ENCODE measurements at regions not wholly inside any gene's neighbourhood (a gene's known extent, or its start where the extent isn't known, plus 50 kb on each side); places are given as distances from the start of the nearest gene placed in this dataset.
"Not testable (repeated sequence)": the region's sequence is repeated elsewhere in the genome, so short reads cannot be mapped to it uniquely, and the experiment has no call there.

DNA sequence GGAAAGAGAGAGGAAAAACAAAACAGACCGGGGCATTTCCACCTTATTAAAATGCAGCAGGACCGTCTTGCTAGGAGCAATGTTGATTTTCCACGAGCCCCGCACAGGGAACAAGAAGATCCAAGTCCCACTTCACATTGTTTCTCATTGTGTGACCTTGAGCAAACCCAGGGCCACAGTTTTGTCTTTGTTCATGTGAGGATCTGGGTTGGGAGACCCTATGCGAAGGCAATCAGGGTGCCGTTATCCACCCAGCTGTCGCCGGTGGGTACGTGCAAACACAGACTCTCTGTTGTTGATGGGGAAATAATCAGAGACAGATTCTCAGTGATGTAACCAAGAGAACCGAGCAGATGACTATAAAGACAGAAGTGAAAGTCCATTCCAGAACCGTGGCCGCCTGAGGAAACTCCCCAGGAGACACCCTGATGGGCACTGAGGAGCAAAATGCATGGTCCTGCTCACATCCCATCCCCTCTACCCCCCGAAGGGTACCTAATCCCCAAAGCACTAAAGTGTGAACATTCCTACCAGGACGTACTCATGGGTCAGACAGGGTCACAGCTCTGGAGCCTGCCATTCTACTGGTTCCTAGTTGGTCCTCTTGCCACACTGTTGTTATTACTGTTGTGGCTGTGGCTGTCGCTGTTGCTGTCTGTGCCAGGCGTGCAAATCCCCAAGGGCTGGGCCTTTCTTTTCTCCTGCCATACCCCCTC is 102.7 kb upstream of the RBPJ start:
- DNase-seq = no peak

DNA sequence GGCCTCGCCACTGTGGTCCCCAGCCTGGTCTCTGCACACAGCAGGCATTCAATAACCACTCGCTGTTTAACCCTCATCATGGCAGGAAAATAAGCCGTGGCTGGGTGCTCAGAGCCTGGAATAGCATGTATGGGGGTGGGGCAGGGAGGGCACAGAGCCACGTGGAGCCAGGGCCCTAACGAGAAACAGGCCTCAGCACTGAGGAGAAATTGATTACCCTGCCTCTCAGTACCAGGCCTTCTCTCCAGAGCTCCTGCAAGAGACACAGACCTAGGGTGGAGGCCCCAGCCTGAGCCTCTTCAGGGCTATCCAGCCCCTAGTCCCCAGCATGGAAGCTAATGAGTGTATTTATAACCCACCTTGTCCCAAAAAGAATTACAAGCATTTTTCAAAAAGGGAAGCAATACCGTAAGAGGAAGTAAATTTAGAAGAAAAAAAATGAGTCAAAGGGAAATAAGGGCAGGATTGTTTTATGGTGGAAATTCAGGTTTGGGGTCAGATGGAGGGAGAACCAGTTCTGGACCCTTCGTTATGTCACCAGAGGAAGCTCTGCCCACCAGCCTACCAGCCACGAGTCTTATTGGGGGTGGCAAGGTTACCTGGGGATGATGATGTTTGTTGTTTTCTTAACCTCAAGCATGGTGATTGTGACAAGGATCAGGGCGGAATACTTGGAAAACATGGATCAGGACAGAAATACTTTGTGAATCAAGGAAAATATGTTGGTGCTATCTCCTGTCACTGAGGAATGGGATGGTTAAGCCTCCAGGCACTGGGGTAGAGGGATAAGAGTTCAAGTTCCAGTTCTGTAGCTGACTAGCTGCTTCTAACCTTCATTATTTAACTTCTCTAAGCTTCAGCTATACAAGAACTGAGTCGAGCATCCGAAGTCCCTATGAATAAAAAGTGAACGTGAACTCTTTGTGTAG is 101.9 kb upstream of the RBPJ start:
- DNase-seq = no peak

DNA sequence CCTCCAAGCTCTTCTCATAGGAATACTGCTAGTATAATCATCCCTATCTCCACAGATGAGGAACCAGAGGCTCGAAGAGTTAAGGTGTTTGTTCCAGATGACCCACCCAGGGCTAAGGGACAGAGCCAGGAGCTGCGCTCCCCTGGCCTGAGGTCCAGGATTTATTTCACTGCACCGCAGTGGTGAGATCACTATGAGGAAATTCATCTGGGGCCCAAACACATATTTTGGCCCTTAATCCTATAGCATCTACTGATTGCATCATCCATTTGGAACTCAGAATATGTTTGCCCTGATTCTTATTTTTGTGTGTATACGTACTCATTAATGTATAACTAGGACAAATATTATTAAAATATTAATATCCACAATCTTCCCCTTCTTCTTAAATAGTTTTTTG is 100.1 kb upstream of the RBPJ start:
- DNase-seq = no peak

GRCh38 chr4:26223155-26223554 is 97.7 kb upstream of the RBPJ start:
- no peak for DNase-seq

- DNase-seq = no peak
Measured at GRCh38 chr4:26226629-26227376, 94.0 kb upstream of the RBPJ start.

DNA sequence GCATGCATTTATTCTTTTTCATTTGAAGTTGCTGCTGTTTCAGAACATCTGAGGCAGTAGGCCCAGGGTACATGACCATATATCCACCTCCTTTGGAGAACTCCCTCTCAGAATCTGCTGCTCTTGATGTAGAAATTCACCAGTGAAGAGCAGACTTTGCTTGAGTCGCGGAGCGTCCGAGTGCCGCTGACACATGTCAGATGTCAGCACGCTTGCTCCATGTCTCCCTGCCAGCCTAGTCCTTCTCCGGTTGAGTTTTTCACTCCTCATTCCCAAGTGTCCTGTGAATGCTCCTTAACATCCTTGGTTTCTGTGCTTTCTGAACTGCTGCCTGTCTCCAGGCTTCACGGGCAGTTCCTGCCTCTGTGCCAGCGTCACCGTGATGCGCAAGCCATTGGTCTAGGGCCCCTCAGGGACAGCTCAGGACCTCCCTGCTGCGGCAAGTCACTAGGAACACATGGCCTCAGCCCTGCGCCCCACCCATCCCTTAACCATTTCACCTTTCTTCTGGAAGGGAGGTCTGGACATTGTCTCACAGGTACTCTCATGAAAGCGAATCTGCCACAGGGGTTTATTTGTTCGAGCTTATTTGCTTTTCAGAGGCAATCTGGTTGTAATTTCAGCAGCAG is 93.1 kb upstream of the RBPJ start:
- no peak for DNase-seq

GRCh38 chr4:26228883-26229282 is 91.9 kb upstream of the RBPJ start:
- no peak for DNase-seq

GRCh38 chr4:26229974-26230373 is 90.8 kb upstream of the RBPJ start:
- no peak for DNase-seq

GRCh38 chr4:26233350-26233749 is 87.5 kb upstream of the RBPJ start:
- no peak for DNase-seq

DNA sequence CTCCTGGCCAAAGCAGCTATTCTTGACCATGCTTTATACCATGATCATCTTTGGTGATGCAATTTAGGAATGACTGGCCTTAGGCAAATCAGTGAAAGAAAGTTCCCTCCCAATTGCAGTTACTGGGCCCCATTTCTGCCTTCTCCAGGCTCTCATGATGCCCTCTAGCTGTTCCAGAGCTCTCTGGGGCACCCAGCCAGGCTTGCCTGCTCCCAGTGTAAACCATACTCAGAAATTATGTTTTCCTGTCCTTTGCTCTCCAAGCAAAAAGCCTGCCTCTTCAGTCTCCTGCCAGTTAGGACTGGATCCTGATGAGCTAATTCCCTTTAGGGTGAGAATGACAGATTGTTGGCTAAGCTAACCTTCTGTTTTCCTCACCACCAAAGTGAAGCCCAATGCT is 85.3 kb upstream of the RBPJ start:
- no peak for DNase-seq

DNA sequence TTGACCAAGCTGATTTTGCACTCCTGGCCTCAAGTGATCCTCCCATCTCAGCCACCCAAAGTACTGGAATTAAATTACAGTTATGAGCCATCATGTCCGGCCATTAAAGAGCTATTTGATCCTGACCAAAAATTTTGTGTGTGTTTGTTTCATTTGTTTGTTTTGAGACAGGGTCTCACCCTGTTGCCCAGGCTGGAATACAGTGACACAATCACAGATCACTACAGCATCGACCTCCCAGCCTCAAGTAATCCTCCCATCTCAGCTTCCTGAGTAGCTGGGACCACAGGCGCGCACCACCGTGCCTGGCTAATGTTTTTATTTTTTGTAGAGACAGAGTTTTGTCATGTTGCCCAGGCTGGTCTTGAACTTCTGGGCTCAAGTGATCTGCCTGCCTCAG is 82.9 kb upstream of the RBPJ start:
- DNase-seq = no peak

GRCh38 chr4:26238426-26238777 is 82.4 kb upstream of the RBPJ start:
- DNase-seq = no peak

DNA sequence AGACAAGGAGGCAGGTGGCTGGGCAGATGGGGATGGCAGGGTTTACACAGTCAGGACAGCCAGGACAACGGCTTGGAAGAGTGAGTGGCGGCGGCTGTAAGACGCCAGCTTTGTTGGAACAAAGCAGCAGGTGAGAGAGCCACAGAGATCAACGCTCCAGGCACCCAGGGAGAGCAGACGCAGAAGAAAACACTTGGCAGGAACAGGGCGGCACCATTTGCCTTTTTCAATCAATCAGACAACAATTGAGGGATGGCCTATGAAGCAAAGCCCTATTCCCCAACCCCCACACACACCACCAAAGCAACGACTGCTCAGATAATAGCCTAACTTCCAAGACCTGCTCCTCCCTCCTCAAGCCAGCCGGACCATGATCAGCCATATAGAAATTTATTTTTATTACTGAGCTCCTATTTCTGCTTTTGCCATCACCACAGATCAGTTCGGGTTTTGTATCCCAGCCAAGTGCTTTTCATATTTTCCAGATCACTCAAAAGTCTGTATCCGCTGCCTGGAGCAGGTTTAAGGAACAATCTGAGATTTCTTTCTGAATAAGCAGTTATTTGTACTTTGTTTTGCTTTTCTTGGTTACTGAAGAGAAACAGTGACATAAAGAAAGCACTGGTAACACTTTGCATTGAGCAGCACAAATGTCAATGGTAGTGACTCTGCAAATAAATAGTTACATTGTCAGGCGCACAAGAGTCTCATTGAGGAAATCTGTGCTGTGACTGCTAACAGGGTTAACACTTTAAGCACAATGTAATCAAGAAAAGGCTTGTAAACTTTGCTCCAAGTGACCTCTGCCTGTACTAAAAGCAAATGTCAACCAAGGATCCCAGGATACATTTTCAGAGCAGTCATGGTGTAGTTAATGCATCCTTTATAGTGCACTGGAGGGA is 81.8 kb upstream of the RBPJ start:
- no peak for DNase-seq

DNA sequence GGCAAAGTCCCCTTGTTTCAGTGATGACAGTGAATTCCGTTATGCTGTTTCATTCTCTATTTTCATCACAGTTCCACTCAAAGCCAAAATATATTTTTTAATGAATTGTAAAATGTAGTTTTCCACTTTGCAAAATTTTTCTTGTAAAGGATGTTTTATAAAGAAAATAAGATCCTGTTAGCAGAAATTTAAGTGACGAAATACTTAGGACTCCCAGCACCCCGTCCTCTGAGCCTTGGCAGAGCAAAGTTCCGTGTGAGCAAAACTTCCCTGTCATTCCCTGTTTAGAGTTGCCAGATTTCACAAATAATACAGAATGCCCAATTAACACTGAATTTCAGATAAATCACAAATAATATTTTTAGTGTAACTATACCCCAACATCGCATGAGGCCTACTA is 81.0 kb upstream of the RBPJ start:
- DNase-seq = no peak

DNA sequence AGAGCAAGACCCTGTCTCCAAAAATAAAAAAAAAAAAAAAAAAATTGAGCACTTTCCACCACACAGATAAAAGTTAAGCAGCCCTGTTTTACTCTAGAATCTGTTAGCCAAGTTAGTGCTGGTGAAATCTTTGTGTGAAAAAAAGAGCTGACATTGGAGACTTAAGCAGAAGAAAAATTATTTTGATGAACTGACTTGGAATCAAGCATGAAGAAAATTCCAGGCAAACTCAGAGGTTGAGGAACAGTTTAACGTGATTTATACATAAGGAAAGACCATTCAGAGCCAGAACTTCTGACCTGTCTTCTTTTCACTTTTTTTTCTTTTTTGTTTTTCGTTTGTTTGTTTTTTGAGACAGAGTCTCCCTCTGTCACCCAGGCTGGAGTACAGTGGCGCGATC is 79.6 kb upstream of the RBPJ start:
- no peak for DNase-seq

DNA sequence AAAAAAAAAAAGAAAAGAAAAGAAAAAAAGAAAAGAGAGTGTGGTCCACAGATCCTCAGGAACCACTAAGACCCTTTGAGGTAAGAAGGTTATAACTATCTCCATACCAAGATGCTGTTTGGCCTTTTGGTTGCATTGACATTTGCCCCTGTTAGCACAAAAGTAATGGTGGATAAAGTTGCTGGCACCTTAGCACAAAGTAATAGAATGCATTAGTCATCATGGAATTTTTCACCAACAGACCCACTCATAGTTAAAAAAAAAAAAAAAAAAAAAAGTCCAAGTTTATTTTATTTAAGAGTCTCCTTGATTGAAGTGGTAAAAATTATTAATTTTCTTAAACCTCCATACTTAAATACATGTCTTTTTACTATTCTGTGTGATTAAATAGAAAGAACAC is 78.4 kb upstream of the RBPJ start:
- no peak for DNase-seq

GRCh38 chr4:26244138-26244537 is 76.7 kb upstream of the RBPJ start:
- not testable (repeated sequence) for DNase-seq

DNA sequence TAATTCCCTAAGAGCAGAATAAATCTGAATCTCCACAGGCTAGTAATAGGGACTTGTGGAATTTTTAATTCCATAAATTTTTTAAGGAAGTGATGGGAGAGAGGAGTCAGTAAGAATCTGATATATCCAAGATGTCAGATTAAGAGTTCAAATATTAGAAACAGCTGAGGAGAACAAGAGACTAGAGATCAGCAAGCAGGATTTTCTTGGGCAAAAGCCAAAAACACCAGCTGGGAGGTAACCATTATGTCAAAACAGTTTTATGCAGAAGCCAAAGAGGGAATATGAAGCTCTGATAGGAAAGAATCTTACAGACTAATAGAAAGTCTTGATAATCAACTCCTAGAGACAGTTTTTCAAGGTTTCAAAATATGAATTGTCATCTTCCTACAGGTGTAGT is 72.2 kb upstream of the RBPJ start:
- DNase-seq = no peak

- DNase-seq = no peak
Measured at GRCh38 chr4:26252349-26253025, 68.3 kb upstream of the RBPJ start.

DNA sequence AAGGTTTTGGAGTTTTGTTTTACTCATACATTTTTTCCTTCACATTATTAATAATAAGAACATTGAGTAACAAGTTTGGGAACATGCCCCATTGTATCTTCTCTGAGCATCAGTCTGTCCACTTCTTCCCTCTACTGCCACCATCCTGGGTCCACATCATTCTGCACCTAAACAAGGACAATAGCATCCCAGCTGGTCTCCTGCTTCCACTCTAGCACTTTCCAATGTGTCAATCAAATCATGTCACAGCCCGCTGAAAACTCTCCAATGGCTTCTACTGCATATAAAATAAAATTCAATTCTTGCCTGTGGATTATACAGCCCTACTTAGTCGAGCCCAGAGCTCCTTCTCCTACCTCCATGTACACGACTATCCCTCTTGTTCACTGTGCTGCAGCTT is 66.8 kb upstream of the RBPJ start:
- DNase-seq = no peak

GRCh38 chr4:26255989-26256388 is 64.8 kb upstream of the RBPJ start:
- no peak for DNase-seq

DNA sequence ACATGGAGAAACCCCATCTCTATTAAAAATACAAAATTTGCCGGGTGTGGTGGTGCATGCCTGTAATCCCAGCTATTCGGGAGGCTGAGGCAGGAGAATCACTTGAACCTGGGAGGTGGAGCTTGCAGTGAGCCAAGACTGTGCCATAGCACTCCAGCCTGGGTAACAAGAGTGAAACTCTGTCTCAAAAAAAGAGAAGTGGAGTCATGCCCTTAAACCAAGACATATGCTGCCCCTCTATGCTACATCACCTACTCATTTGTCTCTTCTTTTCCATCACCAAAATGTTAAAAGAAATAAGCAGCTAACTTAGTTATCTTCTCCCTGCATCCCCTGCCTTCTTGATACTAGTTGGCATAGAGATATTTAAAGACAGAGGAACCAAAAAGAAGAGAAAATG is 63.4 kb upstream of the RBPJ start:
- DNase-seq = not testable (repeated sequence)

Data from stimulated activated CD4-positive, alpha-beta T cell treated with anti-CD3 and anti-CD28 coated beads, Interleukin-2, amount 100 ng/mL, for 48 hours (primary cell).